Liver (tissue), 8 donors: ENCODE measurements at regions not wholly inside any gene's neighbourhood (a gene's known extent, or its start where the extent isn't known, plus 50 kb on each side); places are given as distances from the start of the nearest gene placed in this dataset.

Experiments used
- DNase-seq: peaks from one replicate; pipeline ENCODE4 v3.0.0-alpha.2; 2017; ENCODE audit warnings: low spot score
- H3K27ac ChIP-seq, 2 donors: one replicate each; pipeline ENCODE4 v1.7.0; 2013; ENCODE audit warnings: inconsistent platforms in 2 of 2, low read length in 2 of 2, control low read depth in 1 of 2, low read depth in 1 of 2, mild to moderate bottlenecking in 1 of 2
- H3K27me3 ChIP-seq, 4 donors: one replicate each; pipeline versions ENCODE4 v1.6.1 to v1.7.0; 2013; ENCODE audit warnings: low read length in 3 of 4, inconsistent platforms in 1 of 4, mild to moderate bottlenecking in 1 of 4, moderate library complexity in 1 of 4; ENCODE audit not compliant: control insufficient read depth in 4 of 4, insufficient read depth in 4 of 4
- H3K36me3 ChIP-seq, 4 donors: one replicate each; pipeline versions ENCODE4 v1.6.1 to v1.7.0; 2013; ENCODE audit warnings: low read length in 3 of 4, mild to moderate bottlenecking in 3 of 4, low read depth in 1 of 4, moderate library complexity in 1 of 4; ENCODE audit not compliant: control insufficient read depth in 4 of 4, insufficient read depth in 3 of 4
- H3K4me1 ChIP-seq, 4 donors: one replicate each; pipeline versions ENCODE4 v1.6.1 to v1.7.0; 2013; ENCODE audit warnings: low read length in 3 of 4, mild to moderate bottlenecking in 3 of 4, moderate library complexity in 1 of 4; ENCODE audit not compliant: control insufficient read depth in 4 of 4, insufficient read depth in 4 of 4
- H3K4me3 ChIP-seq, 3 donors: one replicate each; pipeline versions ENCODE4 v1.6.1 to v1.7.0; 2013; ENCODE audit warnings: low read length in 3 of 3, control low read depth in 1 of 3, low read depth in 1 of 3, mild to moderate bottlenecking in 1 of 3
- H3K9ac ChIP-seq, 2 donors: one replicate each; pipeline ENCODE4 v1.7.0; 2013; ENCODE audit warnings: low read length in 2 of 2, mild to moderate bottlenecking in 2 of 2, moderate library complexity in 2 of 2, control low read depth in 1 of 2, low read depth in 1 of 2
- H3K9me3 ChIP-seq, 4 donors: one replicate each; pipeline versions ENCODE4 v1.6.1 to v1.7.0; 2013; ENCODE audit warnings: low read length in 3 of 4; ENCODE audit not compliant: control insufficient read depth in 4 of 4
- EGR1 ChIP-seq, 2 donors: IDR thresholded peaks; 2 replicates each; pipeline ENCODE4 v1.6.1; 2016 to 2018; ENCODE audit warnings: antibody characterized with exemption in 2 of 2, low read depth in 2 of 2
- FOXA1 ChIP-seq: IDR thresholded peaks from 2 replicates; pipeline ENCODE4 v1.6.1; 2016; ENCODE audit warnings: antibody characterized with exemption
- FOXA2 ChIP-seq: IDR thresholded peaks from 2 replicates; pipeline ENCODE4 v1.6.1; 2016; ENCODE audit warnings: antibody characterized with exemption
- GABPA ChIP-seq, 2 donors: IDR thresholded peaks in 1 of 2; conservative IDR thresholded peaks in 1 of 2; 2 replicates each; pipeline ENCODE4 v1.6.1; 2016; ENCODE audit warnings: antibody characterized with exemption in 2 of 2, mild to moderate bottlenecking in 1 of 2, moderate library complexity in 1 of 2
- HNF4A ChIP-seq, 2 donors: conservative IDR thresholded peaks; 2 replicates each; pipeline ENCODE4 v1.6.1; 2016; ENCODE audit warnings: antibody characterized with exemption in 2 of 2, mild to moderate bottlenecking in 2 of 2
- HNF4G ChIP-seq: IDR thresholded peaks from 2 replicates; pipeline ENCODE4 v1.6.1; 2016; ENCODE audit warnings: antibody characterized with exemption
- JUND ChIP-seq, 2 donors: IDR thresholded peaks; 2 replicates each; pipeline ENCODE4 v1.6.1; 2016; ENCODE audit warnings: antibody characterized with exemption in 2 of 2
- NR2F2 ChIP-seq: IDR thresholded peaks from 2 replicates; pipeline ENCODE4 v1.6.1; 2016; ENCODE audit warnings: antibody characterized with exemption
- RAD21 ChIP-seq, 2 donors: IDR thresholded peaks; 2 replicates each; pipeline ENCODE4 v1.6.1; 2016; ENCODE audit warnings: antibody characterized with exemption in 2 of 2, mild to moderate bottlenecking in 2 of 2
- RXRA ChIP-seq, 2 donors: IDR thresholded peaks; 2 replicates each; pipeline ENCODE4 v1.6.1; 2017 to 2018; ENCODE audit warnings: antibody characterized with exemption in 2 of 2, mild to moderate bottlenecking in 1 of 2
- SP1 ChIP-seq: IDR thresholded peaks from 2 replicates; pipeline ENCODE4 v1.6.1; 2018; ENCODE audit warnings: antibody characterized with exemption, mild to moderate bottlenecking
- TAF1 ChIP-seq: conservative IDR thresholded peaks from 2 replicates; pipeline ENCODE4 v1.6.1; 2016; ENCODE audit warnings: antibody characterized with exemption, mild to moderate bottlenecking
- YY1 ChIP-seq: IDR thresholded peaks from 2 replicates; pipeline ENCODE4 v1.6.1; 2016; ENCODE audit warnings: antibody characterized with exemption, mild to moderate bottlenecking
- WGBS: extraction: QIAGEN DNeasy Blood & Tissue Kit; methylation state at CpG from one replicate; pipeline ENCODE4 v1.1.7; 2013; 5-methylcytosine and 5-hydroxymethylcytosine counted together
- TF ChIP-seq, protein P1 (sequence below): IDR thresholded peaks from 2 replicates; pipeline ENCODE4 v1.6.1; 2016; ENCODE audit warnings: antibody characterized with exemption
- TF ChIP-seq, protein P2 (sequence below): IDR thresholded peaks from 2 replicates; pipeline ENCODE4 v1.6.1; 2016; ENCODE audit warnings: antibody characterized with exemption, mild to moderate bottlenecking
- TF ChIP-seq, protein P3 (sequence below): IDR thresholded peaks from 2 replicates; pipeline ENCODE4 v1.6.1; 2016; ENCODE audit warnings: antibody characterized with exemption
- TF ChIP-seq, protein P4 (sequence below): fragments of 150-350 bp; IDR thresholded peaks from 2 replicates; pipeline ENCODE4 v1.5.1; 2017; ENCODE audit warnings: improper control_type of control experiment, low read depth, low read length; ENCODE audit not compliant: missing input control
- TF ChIP-seq, protein P5 (sequence below): IDR thresholded peaks from 2 replicates; pipeline ENCODE4 v1.6.1; 2016; ENCODE audit warnings: antibody characterized with exemption
- donor health status: healthy.
- donor health status: healthy.
- donor health status: healthy.
- donor health status: healthy.
- donor health status: healthy.

DNA sequence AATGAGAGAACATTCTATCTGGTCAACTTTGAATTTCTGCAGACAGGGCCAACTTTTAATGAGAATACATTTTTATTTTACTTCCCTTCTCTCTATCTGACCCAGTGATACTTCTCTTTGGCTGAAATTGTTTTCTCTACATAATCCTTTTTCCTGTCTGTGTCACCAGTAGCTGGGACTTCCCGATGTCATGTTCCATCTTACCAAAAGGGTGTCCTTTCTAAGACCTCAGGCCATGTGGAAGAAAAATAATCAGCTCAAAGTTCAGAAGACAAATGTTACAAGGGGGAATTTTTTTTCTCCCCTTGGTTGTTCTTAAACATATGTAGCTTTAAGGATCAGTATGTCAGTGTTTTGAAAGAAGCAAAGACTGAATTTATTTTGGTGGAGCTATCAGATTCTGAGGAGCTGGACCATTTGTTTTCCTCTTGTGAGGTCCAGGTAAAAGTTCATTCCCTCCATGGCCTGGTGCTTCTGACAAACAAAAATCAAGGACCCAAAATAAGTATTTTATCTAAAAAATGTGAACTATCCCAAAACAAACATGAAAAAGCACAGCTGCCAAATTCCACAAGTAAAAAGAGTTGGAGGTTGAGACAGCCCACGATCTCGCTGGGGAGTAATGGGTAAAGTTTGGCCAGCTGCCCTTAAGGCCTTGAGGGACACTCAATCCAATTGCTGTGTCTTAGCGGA lies 859.4 kb upstream of the NR2F2 start (continued):
- no peak for TF ChIP-seq HNF4A (conservative IDR thresholded peaks at IDR 0.05)

DNA sequence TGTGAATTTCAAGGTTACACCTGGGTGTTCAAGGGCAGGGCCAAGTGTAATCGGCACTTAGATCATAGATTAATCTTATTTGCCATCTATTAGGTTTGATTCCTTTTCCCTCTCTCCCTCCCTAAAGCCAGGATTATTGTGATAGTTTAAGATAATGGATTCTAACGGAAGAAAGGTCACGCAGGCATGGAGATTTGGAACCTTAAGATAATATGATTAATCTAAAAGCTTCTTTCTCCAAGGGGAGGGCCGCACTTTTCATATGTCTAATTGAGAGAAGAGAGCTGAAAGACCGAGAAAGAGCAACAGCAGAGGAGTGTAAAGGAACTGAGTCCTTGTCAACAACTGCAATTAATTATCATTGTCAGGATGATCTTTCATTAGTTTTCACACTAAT lies 858.8 kb upstream of the NR2F2 start:
- TF ChIP-seq EGR1 (IDR thresholded peaks at IDR 0.05; ENCODE audit: low read depth in 2 of 2) (no peak), SP1 (no peak)
- TF ChIP-seq, protein P1, sequence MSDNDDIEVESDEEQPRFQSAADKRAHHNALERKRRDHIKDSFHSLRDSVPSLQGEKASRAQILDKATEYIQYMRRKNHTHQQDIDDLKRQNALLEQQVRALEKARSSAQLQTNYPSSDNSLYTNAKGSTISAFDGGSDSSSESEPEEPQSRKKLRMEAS, result no peak
- Histone ChIP-seq H3K9me3 (peaks cover 0 to 3% (median 0%) of the 10 kb centered on the region in 4 donors), H3K4me3 (no peak overlapping the region), H3K36me3 (no peaks in the 10 kb centered on the region), H3K4me1 (peaks cover 0 to 2% (median 0%) of the 10 kb centered on the region in 4 donors), H3K9ac (no peak overlapping the region), H3K27ac (peak overlapping the region in 1 of 2 donors; percentile 10), H3K27me3 (no peaks in the 10 kb centered on the region)
- 83% methylated on average over 5 of the region's 5 CpGs for WGBS
- DNase-seq, result no peak

DNA sequence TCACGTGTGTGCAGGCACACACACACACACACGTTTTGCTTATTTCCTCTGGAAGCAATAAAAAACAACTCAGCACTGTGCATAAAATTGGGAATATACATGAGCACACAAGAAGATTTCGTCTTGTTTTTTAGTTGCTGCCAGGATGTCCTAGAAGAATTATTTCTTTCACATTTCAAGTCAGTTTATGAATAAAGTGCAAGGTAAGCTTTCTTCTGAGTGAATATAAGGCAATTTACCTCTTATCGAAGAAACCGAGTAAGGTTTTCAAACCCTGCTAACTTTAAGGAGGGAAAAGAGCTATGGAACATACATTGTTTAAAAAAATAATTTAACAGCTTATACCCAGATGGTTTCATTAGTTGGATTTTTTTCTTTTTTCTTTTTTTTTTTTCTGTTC lies 855.4 kb upstream of the NR2F2 start:
- 80% methylated on average over 5 of the region's 5 CpGs for WGBS
- H3K27me3 ChIP-seq, result peaks cover 0 to 3% (median 0%) of the 10 kb centered on the region in 4 donors
- H3K27ac ChIP-seq, result no peak overlapping the region
- peaks cover 0 to 2% (median 0%) of the 10 kb centered on the region in 4 donors for H3K4me1 ChIP-seq
- peaks cover 0 to 3% (median 0%) of the 10 kb centered on the region in 4 donors for H3K9me3 ChIP-seq
- TF ChIP-seq HNF4A (conservative IDR thresholded peaks at IDR 0.05) (no peak), GABPA (IDR thresholded peaks at IDR 0.05 in 1 of 2, conservative IDR thresholded peaks at IDR 0.05 in 1 of 2) (no peak), HNF4G (no peak), YY1 (no peak), RAD21 (IDR thresholded peaks at IDR 0.05) (no peak), EGR1 (IDR thresholded peaks at IDR 0.05; ENCODE audit: low read depth in 2 of 2) (no peak), FOXA2 (no peak), RXRA (IDR thresholded peaks at IDR 0.05) (no peak), NR2F2 (no peak), TAF1 (no peak), SP1 (no peak), FOXA1 (no peak), JUND (IDR thresholded peaks at IDR 0.05) (no peak)
- TF ChIP-seq, protein P2, sequence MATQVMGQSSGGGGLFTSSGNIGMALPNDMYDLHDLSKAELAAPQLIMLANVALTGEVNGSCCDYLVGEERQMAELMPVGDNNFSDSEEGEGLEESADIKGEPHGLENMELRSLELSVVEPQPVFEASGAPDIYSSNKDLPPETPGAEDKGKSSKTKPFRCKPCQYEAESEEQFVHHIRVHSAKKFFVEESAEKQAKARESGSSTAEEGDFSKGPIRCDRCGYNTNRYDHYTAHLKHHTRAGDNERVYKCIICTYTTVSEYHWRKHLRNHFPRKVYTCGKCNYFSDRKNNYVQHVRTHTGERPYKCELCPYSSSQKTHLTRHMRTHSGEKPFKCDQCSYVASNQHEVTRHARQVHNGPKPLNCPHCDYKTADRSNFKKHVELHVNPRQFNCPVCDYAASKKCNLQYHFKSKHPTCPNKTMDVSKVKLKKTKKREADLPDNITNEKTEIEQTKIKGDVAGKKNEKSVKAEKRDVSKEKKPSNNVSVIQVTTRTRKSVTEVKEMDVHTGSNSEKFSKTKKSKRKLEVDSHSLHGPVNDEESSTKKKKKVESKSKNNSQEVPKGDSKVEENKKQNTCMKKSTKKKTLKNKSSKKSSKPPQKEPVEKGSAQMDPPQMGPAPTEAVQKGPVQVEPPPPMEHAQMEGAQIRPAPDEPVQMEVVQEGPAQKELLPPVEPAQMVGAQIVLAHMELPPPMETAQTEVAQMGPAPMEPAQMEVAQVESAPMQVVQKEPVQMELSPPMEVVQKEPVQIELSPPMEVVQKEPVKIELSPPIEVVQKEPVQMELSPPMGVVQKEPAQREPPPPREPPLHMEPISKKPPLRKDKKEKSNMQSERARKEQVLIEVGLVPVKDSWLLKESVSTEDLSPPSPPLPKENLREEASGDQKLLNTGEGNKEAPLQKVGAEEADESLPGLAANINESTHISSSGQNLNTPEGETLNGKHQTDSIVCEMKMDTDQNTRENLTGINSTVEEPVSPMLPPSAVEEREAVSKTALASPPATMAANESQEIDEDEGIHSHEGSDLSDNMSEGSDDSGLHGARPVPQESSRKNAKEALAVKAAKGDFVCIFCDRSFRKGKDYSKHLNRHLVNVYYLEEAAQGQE, result no peak
- TF ChIP-seq, protein P1, result no peak
- TF ChIP-seq, protein P3, sequence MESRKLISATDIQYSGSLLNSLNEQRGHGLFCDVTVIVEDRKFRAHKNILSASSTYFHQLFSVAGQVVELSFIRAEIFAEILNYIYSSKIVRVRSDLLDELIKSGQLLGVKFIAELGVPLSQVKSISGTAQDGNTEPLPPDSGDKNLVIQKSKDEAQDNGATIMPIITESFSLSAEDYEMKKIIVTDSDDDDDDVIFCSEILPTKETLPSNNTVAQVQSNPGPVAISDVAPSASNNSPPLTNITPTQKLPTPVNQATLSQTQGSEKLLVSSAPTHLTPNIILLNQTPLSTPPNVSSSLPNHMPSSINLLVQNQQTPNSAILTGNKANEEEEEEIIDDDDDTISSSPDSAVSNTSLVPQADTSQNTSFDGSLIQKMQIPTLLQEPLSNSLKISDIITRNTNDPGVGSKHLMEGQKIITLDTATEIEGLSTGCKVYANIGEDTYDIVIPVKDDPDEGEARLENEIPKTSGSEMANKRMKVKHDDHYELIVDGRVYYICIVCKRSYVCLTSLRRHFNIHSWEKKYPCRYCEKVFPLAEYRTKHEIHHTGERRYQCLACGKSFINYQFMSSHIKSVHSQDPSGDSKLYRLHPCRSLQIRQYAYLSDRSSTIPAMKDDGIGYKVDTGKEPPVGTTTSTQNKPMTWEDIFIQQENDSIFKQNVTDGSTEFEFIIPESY, result no peak
- TF ChIP-seq, protein P4, sequence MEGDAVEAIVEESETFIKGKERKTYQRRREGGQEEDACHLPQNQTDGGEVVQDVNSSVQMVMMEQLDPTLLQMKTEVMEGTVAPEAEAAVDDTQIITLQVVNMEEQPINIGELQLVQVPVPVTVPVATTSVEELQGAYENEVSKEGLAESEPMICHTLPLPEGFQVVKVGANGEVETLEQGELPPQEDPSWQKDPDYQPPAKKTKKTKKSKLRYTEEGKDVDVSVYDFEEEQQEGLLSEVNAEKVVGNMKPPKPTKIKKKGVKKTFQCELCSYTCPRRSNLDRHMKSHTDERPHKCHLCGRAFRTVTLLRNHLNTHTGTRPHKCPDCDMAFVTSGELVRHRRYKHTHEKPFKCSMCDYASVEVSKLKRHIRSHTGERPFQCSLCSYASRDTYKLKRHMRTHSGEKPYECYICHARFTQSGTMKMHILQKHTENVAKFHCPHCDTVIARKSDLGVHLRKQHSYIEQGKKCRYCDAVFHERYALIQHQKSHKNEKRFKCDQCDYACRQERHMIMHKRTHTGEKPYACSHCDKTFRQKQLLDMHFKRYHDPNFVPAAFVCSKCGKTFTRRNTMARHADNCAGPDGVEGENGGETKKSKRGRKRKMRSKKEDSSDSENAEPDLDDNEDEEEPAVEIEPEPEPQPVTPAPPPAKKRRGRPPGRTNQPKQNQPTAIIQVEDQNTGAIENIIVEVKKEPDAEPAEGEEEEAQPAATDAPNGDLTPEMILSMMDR, result no peak
- TF ChIP-seq, protein P5, sequence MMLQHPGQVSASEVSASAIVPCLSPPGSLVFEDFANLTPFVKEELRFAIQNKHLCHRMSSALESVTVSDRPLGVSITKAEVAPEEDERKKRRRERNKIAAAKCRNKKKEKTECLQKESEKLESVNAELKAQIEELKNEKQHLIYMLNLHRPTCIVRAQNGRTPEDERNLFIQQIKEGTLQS, result no peak
- no peaks in the 10 kb centered on the region for H3K36me3 ChIP-seq
- no peak for DNase-seq
- H3K4me3 ChIP-seq, result no peak overlapping the region
- no peak overlapping the region for H3K9ac ChIP-seq
